H1 (cell line): ENCODE measurements at regions not wholly inside any gene's neighbourhood (a gene's known extent, or its start where the extent isn't known, plus 50 kb on each side); places are given as distances from the start of the nearest gene placed in this dataset.

Experiments used
- CTCF ChIA-PET: fragments of 300-600 bp; sonication (Branson Sonifier 250); formaldehyde crosslinking; loops from one replicate; lab custom pipeline; 2021; ENCODE audit not compliant: partially characterized antibody; lab: Charles Lee
- POLR2A ChIA-PET: fragments of 300-600 bp; sonication (Branson Sonifier 250); formaldehyde crosslinking; loops from one replicate; lab custom pipeline; 2021; ENCODE audit warnings: inconsistent platforms; ENCODE audit not compliant: partially characterized antibody; lab: Charles Lee
- DNase-seq, 2 experiments: peaks; one replicate each; pipeline versions ENCODE4 v3.0.0 to v3.0.0-alpha.2; 2010 to 2022; ENCODE audit warnings: low spot score in 2 of 2, low read depth in 1 of 2, mixed read lengths in 1 of 2
- FAIRE-seq: peaks from 2 replicates; lab custom pipeline; 2011; peaks lifted over from hg19 to GRCh38; lab: Jason Lieb, UNC
- H2AFZ ChIP-seq: 2 replicates; pipeline ENCODE4 v1.8.1; 2012; ENCODE audit warnings: low read length, inconsistent platforms
- H2AK5ac ChIP-seq: 2 replicates; pipeline ENCODE4 v1.6.1; 2013; ENCODE audit warnings: low read depth, low read length
- H2BK120ac ChIP-seq: replicated peaks from 2 replicates; pipeline ENCODE3; 2013; ENCODE audit warnings: low read depth, low read length, inconsistent platforms
- H2BK12ac ChIP-seq: 2 replicates; pipeline ENCODE4 v1.6.1; 2013; ENCODE audit warnings: low read depth, low read length
- H2BK15ac ChIP-seq: 2 replicates; pipeline ENCODE4 v1.6.1; 2013; ENCODE audit warnings: low read length
- H2BK20ac ChIP-seq: 2 replicates; pipeline ENCODE4 v1.6.1; 2013; ENCODE audit warnings: low read length
- H2BK5ac ChIP-seq: 2 replicates; pipeline ENCODE4 v1.6.1; 2013; ENCODE audit warnings: low read depth, low read length
- H3K14ac ChIP-seq: 2 replicates; pipeline ENCODE4 v1.6.1; 2013; ENCODE audit warnings: inconsistent platforms; ENCODE audit not compliant: insufficient read length
- H3K18ac ChIP-seq: 2 replicates; pipeline ENCODE4 v1.6.1; 2013; ENCODE audit warnings: low read length; ENCODE audit errors: extremely low read depth
- H3K23ac ChIP-seq: 2 replicates; pipeline ENCODE4 v1.6.1; 2013; ENCODE audit warnings: inconsistent platforms; ENCODE audit not compliant: insufficient read length
- H3K23me2 ChIP-seq: 2 replicates; pipeline ENCODE4 v1.6.1; 2013; ENCODE audit warnings: low read depth, low read length
- H3K27ac ChIP-seq: 2 replicates; pipeline ENCODE4 v1.6.1; 2011; ENCODE audit warnings: low read depth, low read length, inconsistent platforms
- H3K27me3 ChIP-seq, 4 experiments: replicated peaks in 1 of 4; 1 replicate in 1 of 4; 2 replicates in 3 of 4; pipeline versions ENCODE4 v1.6.1 to v1.8.1; 2011 to 2013; ENCODE audit warnings: low read length in 3 of 4, mild to moderate bottlenecking in 3 of 4, inconsistent platforms in 2 of 4, mixed read lengths in 2 of 4, moderate library complexity in 1 of 4; ENCODE audit not compliant: control insufficient read depth in 3 of 4, insufficient read depth in 3 of 4; ENCODE audit errors: extremely low read depth in 1 of 4
- H3K36me3 ChIP-seq, 4 experiments: 2 replicates each; pipeline versions ENCODE4 v1.6.1 to v1.8.1; 2011 to 2013; ENCODE audit warnings: mild to moderate bottlenecking in 4 of 4, low read length in 3 of 4, moderate library complexity in 2 of 4, control low read depth in 1 of 4, inconsistent platforms in 1 of 4; ENCODE audit not compliant: insufficient read depth in 4 of 4, control insufficient read depth in 2 of 4
- H3K4ac ChIP-seq: replicated peaks from 2 replicates; pipeline ENCODE3; 2013; ENCODE audit warnings: low read length, low read depth, mixed read lengths, inconsistent platforms; ENCODE audit not compliant: insufficient read length
- H3K4me1 ChIP-seq, 4 experiments: replicated peaks in 1 of 4; 1 replicate in 1 of 4; 2 replicates in 3 of 4; pipeline versions ENCODE4 v1.6.1 to v1.8.1; 2011 to 2013; ENCODE audit warnings: low read length in 3 of 4, inconsistent platforms in 2 of 4, mixed read lengths in 1 of 4; ENCODE audit not compliant: insufficient read depth in 4 of 4, control insufficient read depth in 3 of 4
- H3K4me2 ChIP-seq, 2 experiments: 2 replicates each; pipeline versions ENCODE4 v1.6.1 to v1.8.1; 2011 to 2013; ENCODE audit warnings: low read depth in 2 of 2, low read length in 2 of 2, control low read depth in 1 of 2, inconsistent platforms in 1 of 2, mild to moderate bottlenecking in 1 of 2; ENCODE audit not compliant: insufficient read depth in 1 of 2
- H3K4me3 ChIP-seq, 4 experiments: fragments of 200-600, 300-600 bp in 1 of 4; sonication (generic), shearing (Covaris generic), sonication (Bioruptor Twin) in 1 of 4; 2 replicates each; pipeline versions ENCODE4 v1.5.1 to v1.8.1; 2011 to 2016; ENCODE audit warnings: low read length in 4 of 4, low read depth in 3 of 4, control low read depth in 2 of 4, inconsistent platforms in 2 of 4, mild to moderate bottlenecking in 2 of 4, mixed read lengths in 1 of 4, moderate library complexity in 1 of 4; ENCODE audit not compliant: insufficient read depth in 2 of 4; ENCODE audit errors: extremely low read depth in 1 of 4
- H3K56ac ChIP-seq: replicated peaks from 2 replicates; pipeline ENCODE3; 2013; ENCODE audit warnings: low read depth, mild to moderate bottlenecking, mixed read lengths, low read length, inconsistent platforms; ENCODE audit not compliant: insufficient read length
- H3K79me1 ChIP-seq: 2 replicates; pipeline ENCODE4 v1.6.1; 2013; ENCODE audit warnings: low read depth, low read length, control low read depth
- H3K79me2 ChIP-seq, 2 experiments: 2 replicates each; pipeline versions ENCODE4 v1.6.1 to v1.8.1; 2012 to 2013; ENCODE audit warnings: low read length in 2 of 2, mild to moderate bottlenecking in 2 of 2, inconsistent platforms in 1 of 2; ENCODE audit not compliant: insufficient read depth in 2 of 2, control insufficient read depth in 1 of 2
- H3K9ac ChIP-seq, 4 experiments: replicated peaks in 1 of 4; 1 replicate in 1 of 4; 2 replicates in 3 of 4; pipeline versions ENCODE4 v1.6.1 to v1.8.1; 2011 to 2013; ENCODE audit warnings: low read depth in 3 of 4, low read length in 3 of 4, control low read depth in 2 of 4, mild to moderate bottlenecking in 2 of 4, moderate library complexity in 2 of 4, inconsistent platforms in 1 of 4; ENCODE audit errors: extremely low read depth in 1 of 4
- H3K9me3 ChIP-seq, 2 experiments: 2 replicates each; pipeline versions ENCODE4 v1.6.1 to v1.8.1; 2012 to 2013; ENCODE audit warnings: mild to moderate bottlenecking in 2 of 2, moderate library complexity in 2 of 2, control low read depth in 1 of 2, inconsistent platforms in 1 of 2, low read depth in 1 of 2, low read length in 1 of 2, mixed read lengths in 1 of 2; ENCODE audit not compliant: insufficient read depth in 2 of 2
- H4K20me1 ChIP-seq, 2 experiments: replicated peaks in 1 of 2; 2 replicates each; pipeline versions ENCODE3 to v1.8.1; 2011 to 2013; ENCODE audit warnings: inconsistent platforms in 2 of 2, low read length in 2 of 2, mild to moderate bottlenecking in 1 of 2; ENCODE audit not compliant: insufficient read depth in 2 of 2, control insufficient read depth in 1 of 2
- H4K5ac ChIP-seq: 2 replicates; pipeline ENCODE4 v1.6.1; 2013; ENCODE audit warnings: low read length, low read depth, mixed read lengths, inconsistent platforms; ENCODE audit not compliant: insufficient read length
- H4K8ac ChIP-seq: 2 replicates; pipeline ENCODE4 v1.8.0; 2013; ENCODE audit warnings: mild to moderate bottlenecking, moderate library complexity, low read length, inconsistent platforms; ENCODE audit not compliant: insufficient read depth; ENCODE audit errors: extremely low read depth
- H4K91ac ChIP-seq: replicated peaks from 2 replicates; pipeline ENCODE3; 2013; ENCODE audit warnings: low read length, mixed read lengths, inconsistent platforms; ENCODE audit not compliant: insufficient read length
- POLR2A ChIP-seq, 2 experiments: IDR thresholded peaks; 1 replicate in 1 of 2; 2 replicates in 1 of 2; pipeline ENCODE4 v1.6.1; 2011; ENCODE audit warnings: low read depth in 2 of 2, low read length in 2 of 2, mild to moderate bottlenecking in 2 of 2; ENCODE audit errors: control extremely low read depth in 1 of 2
- WGBS, 2 experiments: shearing (Covaris generic) in 1 of 2; methylation state at CpG; one replicate each; pipeline versions ENCODE4 v1.1.6 to v1.1.7; 2013 to 2015; ENCODE audit warnings: low lambda C conversion rate in 2 of 2, mixed read lengths in 2 of 2, inconsistent platforms in 1 of 2, low coverage in 1 of 2, missing lambda C conversion rate in 1 of 2; ENCODE audit not compliant: insufficient replicate concordance in 2 of 2, insufficient coverage in 1 of 2, insufficient read length in 1 of 2; ENCODE audit errors: extremely low coverage in 1 of 2, missing lambda C conversion rate in 1 of 2; 5-methylcytosine and 5-hydroxymethylcytosine counted together
- TF ChIP-seq, protein P1 (sequence below): IDR thresholded peaks from 2 replicates; pipeline ENCODE4 v1.6.1; 2011; ENCODE audit warnings: low read length, improper control_type of control experiment

DNA sequence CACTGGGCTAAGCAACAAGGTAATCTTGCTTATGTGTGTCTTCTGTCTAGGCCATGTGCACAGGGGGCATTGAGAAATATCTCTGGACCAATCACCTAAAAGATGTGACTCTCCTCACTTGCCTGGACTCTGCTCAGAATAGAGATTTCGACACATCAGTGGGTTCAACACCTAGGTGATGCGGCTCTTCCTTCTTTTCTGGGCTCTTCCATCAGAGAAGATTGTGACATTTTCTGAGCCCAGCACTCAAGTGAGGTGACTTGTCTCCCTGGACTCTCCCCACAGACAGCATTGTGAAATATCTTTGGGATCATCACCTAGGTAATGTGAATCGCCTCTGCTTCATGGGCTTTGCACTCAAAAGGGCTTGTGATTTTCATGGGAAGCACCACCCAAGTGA is 1904.1 kb downstream of the TP53TG3F start:
- POLR2A ChIA-PET = no interaction called here
- Histone ChIP-seq H2BK5ac (no peak overlapping the region), H4K91ac (no peak overlapping the region), H2AFZ (no peak overlapping the region), H3K4ac (no peak overlapping the region), H3K79me1 (no peaks in the 10 kb centered on the region), H3K27ac (no peak overlapping the region), H3K23ac (no peak overlapping the region), H3K9me3 (peaks cover 61 to 80% of the 10 kb centered on the region in 2 experiments), H3K27me3 (no peaks in the 10 kb centered on the region), H3K79me2 (no peaks in the 10 kb centered on the region), H2BK120ac (no peak overlapping the region), H3K4me1 (no peaks in the 10 kb centered on the region), H2AK5ac (no peak overlapping the region), H3K23me2 (no peaks in the 10 kb centered on the region), H3K4me2 (no peak overlapping the region), H2BK15ac (no peak overlapping the region), H4K8ac (no peak overlapping the region), H3K4me3 (no peak overlapping the region), H3K36me3 (no peaks in the 10 kb centered on the region), H2BK12ac (no peak overlapping the region), H3K18ac (no peak overlapping the region), H3K56ac (no peak overlapping the region), H4K20me1 (no peaks in the 10 kb centered on the region), H4K5ac (no peak overlapping the region), H3K9ac (no peak overlapping the region), H2BK20ac (no peak overlapping the region), H3K14ac (no peak overlapping the region)
- FAIRE-seq (no peak), DNase-seq (no peak)
- CTCF ChIA-PET = no interaction called here
- WGBS, 2 experiments = 84% methylated on average over 3 of the region's 3 CpGs; no CpG with 5 or more reads in 1 of the 2 experiments
- TF ChIP-seq, protein P1, sequence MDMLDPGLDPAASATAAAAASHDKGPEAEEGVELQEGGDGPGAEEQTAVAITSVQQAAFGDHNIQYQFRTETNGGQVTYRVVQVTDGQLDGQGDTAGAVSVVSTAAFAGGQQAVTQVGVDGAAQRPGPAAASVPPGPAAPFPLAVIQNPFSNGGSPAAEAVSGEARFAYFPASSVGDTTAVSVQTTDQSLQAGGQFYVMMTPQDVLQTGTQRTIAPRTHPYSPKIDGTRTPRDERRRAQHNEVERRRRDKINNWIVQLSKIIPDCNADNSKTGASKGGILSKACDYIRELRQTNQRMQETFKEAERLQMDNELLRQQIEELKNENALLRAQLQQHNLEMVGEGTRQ = no peak
- no peak for TF ChIP-seq POLR2A (IDR thresholded peaks at IDR 0.05; ENCODE audit: control extremely low read depth in 1 of 2, low read depth in 2 of 2, low read length in 2 of 2)
